Spleen (tissue), 11 donors: ENCODE measurements at regions not wholly inside any gene's neighbourhood (a gene's known extent, or its start where the extent isn't known, plus 50 kb on each side); places are given as distances from the start of the nearest gene placed in this dataset.

Experiments
- DNase-seq: peaks from one replicate; pipeline ENCODE4 v3.0.0-alpha.2; 2020
- H3K27ac ChIP-seq, 8 donors: fragments of 200-600 bp; sonication (generic) in 7 of 8; 1 replicate in 4 of 8; 2 replicates in 4 of 8; pipeline versions ENCODE4 v1.5.0 to v1.8.0; 2016 to 2021; ENCODE audit warnings: inconsistent platforms in 4 of 8, mild to moderate bottlenecking in 4 of 8, moderate library complexity in 1 of 8
- H3K27me3 ChIP-seq, 7 donors: fragments of 200-600 bp; sonication (generic) in 6 of 7; replicated peaks in 1 of 7; 1 replicate in 4 of 7; 2 replicates in 3 of 7; pipeline versions ENCODE4 v1.5.0 to v1.8.0; 2016 to 2021; ENCODE audit warnings: inconsistent platforms in 3 of 7, mild to moderate bottlenecking in 1 of 7
- H3K36me3 ChIP-seq, 6 donors: fragments of 200-600 bp; sonication (generic) in 5 of 6; 1 replicate in 4 of 6; 2 replicates in 2 of 6; pipeline versions ENCODE4 v1.5.0 to v1.8.0; 2016 to 2021; ENCODE audit warnings: inconsistent platforms in 2 of 6
- H3K4me1 ChIP-seq, 6 donors: fragments of 200-600 bp; sonication (generic) in 5 of 6; 1 replicate in 3 of 6; 2 replicates in 3 of 6; pipeline versions ENCODE4 v1.5.0 to v1.8.0; 2016 to 2021; ENCODE audit warnings: inconsistent platforms in 3 of 6
- H3K4me3 ChIP-seq, 8 donors: fragments of 200-600 bp; sonication (generic) in 7 of 8; 1 replicate in 4 of 8; 2 replicates in 4 of 8; pipeline versions ENCODE4 v1.5.0 to v1.8.0; 2016 to 2021; ENCODE audit warnings: inconsistent platforms in 4 of 8, mild to moderate bottlenecking in 4 of 8, moderate library complexity in 2 of 8
- H3K9me3 ChIP-seq, 8 donors: fragments of 200-600 bp; sonication (generic) in 7 of 8; 1 replicate in 4 of 8; 2 replicates in 4 of 8; pipeline versions ENCODE4 v1.5.0 to v1.8.0; 2016 to 2021; ENCODE audit warnings: inconsistent platforms in 4 of 8
- POLR2A ChIP-seq, 3 donors: fragments of 450-650 bp; IDR thresholded peaks; one replicate each; pipeline ENCODE4 v1.5.1; 2017; ENCODE audit warnings: antibody characterized with exemption in 3 of 3, mild to moderate bottlenecking in 1 of 3
- POLR2AphosphoS5 ChIP-seq, 3 donors: sonication (generic); formaldehyde crosslinking; IDR thresholded peaks; one replicate each; pipeline ENCODE4 v1.5.1; 2017; ENCODE audit warnings: antibody characterized with exemption in 3 of 3
- WGBS, 5 donors: extraction: QIAGEN DNeasy Blood & Tissue Kit in 3 of 5; methylation state at CpG; one replicate each; pipeline versions ENCODE4 v1.1.5 to v1.1.7; 2013 to 2018; 5-methylcytosine and 5-hydroxymethylcytosine counted together
- intact Hi-C: fragments of 100-400 bp; cut with DNase I; formaldehyde crosslinking; loops from one replicate; pipeline ENCODE4 v1.15.0; 2023; ENCODE audit warnings: low total_unique reads
- TF ChIP-seq, protein P1 (sequence below), 11 experiments: fragments of 200-600 bp in 7 of 11; fragments of 450-650 bp in 4 of 11; sonication (generic) in 4 of 11; IDR thresholded peaks in 8 of 11; conservative IDR thresholded peaks in 3 of 11; 1 replicate in 7 of 11; 2 replicates in 4 of 11; pipeline versions ENCODE4 v1.4.0 to v1.8.0; 2016 to 2021; ENCODE audit warnings: antibody characterized with exemption in 11 of 11, inconsistent platforms in 4 of 11, mild to moderate bottlenecking in 1 of 11
- donor health status: healthy with polysubstance abuse.
- donor health status: DM: no; HTN: no; CAD: no; lungs with moderate emphysema.
- donor health status: DM: no; HTN: no; CAD: no.
- donor health status: Bipolar disorder and iron deficiency.
- donor health status: healthy.
- donor health status: DM: no; HTN: no; CAD: no.
- donor health status: DM: yes; HTN: yes; CAD: no.

DNA sequence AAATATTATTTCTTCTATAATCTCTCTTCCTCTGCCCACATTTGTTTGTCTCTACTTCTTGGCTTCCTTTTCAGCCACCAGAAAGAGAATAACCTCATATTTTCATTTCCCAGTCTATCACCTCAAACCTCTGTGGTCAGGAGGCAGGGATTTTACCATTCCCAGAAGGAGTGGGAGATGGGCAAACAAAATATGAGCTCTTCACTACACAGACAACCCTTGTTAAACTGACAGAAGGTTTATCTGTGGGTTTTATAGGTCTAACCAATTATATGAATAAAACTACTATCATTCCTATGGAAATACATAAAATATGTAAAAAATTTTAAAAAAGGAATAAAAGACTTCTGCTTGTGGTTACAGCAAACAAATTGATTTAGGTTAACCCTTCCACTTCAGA is 160.0 kb upstream of the TRPC6 start:
- H3K27me3 ChIP-seq = no peaks in the 10 kb centered on the region
- no peak overlapping the region for H3K4me3 ChIP-seq
- no peak for TF ChIP-seq POLR2AphosphoS5 (IDR thresholded peaks at IDR 0.05)
- TF ChIP-seq, protein P1, sequence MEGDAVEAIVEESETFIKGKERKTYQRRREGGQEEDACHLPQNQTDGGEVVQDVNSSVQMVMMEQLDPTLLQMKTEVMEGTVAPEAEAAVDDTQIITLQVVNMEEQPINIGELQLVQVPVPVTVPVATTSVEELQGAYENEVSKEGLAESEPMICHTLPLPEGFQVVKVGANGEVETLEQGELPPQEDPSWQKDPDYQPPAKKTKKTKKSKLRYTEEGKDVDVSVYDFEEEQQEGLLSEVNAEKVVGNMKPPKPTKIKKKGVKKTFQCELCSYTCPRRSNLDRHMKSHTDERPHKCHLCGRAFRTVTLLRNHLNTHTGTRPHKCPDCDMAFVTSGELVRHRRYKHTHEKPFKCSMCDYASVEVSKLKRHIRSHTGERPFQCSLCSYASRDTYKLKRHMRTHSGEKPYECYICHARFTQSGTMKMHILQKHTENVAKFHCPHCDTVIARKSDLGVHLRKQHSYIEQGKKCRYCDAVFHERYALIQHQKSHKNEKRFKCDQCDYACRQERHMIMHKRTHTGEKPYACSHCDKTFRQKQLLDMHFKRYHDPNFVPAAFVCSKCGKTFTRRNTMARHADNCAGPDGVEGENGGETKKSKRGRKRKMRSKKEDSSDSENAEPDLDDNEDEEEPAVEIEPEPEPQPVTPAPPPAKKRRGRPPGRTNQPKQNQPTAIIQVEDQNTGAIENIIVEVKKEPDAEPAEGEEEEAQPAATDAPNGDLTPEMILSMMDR (IDR thresholded peaks at IDR 0.05 in 8 of 11, conservative IDR thresholded peaks at IDR 0.05 in 3 of 11) = no peak
- intact Hi-C loops = no loop called here
- no peaks in the 10 kb centered on the region for H3K9me3 ChIP-seq
- no peak overlapping the region for H3K27ac ChIP-seq
- no peaks in the 10 kb centered on the region for H3K4me1 ChIP-seq
- no peaks in the 10 kb centered on the region for H3K36me3 ChIP-seq
- no peak for DNase-seq

DNA sequence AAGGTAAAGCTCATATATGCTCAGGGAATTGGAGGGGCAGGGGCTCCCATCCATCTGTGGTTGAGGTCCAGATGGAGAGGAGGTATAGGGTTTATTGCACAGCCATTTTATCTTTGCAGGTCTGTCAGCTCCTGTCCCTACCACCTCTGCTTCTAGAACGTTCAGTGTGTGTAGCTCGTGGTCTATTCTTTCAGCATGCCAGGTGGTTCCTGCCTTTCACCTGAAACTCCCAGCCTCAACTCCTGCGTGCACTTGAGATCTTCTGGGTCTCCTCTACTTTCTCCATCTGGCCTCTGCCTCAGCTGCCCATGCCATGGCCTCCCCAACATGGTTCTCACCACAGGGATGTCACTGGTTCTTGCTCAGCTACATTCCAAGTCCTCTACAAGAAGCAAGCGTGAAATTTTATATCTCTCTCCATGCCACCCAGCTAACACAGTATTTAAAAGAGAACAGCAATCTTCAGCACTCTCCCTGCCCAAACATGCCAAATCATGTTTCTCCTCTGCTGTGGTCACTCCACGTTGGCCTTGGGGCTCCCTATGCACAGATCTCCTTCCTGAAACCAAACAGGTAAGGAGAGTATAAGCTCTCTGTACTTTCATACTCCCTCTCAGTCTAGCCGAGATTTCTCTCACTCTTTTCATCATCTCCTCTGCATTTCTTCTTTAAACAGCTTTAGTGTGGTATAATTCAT is 157.8 kb upstream of the TRPC6 start:
- H3K36me3 ChIP-seq = no peaks in the 10 kb centered on the region
- TF ChIP-seq, protein P1 (IDR thresholded peaks at IDR 0.05 in 8 of 11, conservative IDR thresholded peaks at IDR 0.05 in 3 of 11) = no peak
- TF ChIP-seq POLR2AphosphoS5 (IDR thresholded peaks at IDR 0.05) = no peak
- H3K9me3 ChIP-seq = no peaks in the 10 kb centered on the region
- no peak for DNase-seq
- no peaks in the 10 kb centered on the region for H3K4me1 ChIP-seq
- intact Hi-C loops = no loop called here
- no peak overlapping the region for H3K4me3 ChIP-seq
- 69 to 85% (median 75%) methylated on average over 6 of the region's 6 CpGs for WGBS, 5 donors
- no peaks in the 10 kb centered on the region for H3K27me3 ChIP-seq
- no peak overlapping the region for H3K27ac ChIP-seq

DNA sequence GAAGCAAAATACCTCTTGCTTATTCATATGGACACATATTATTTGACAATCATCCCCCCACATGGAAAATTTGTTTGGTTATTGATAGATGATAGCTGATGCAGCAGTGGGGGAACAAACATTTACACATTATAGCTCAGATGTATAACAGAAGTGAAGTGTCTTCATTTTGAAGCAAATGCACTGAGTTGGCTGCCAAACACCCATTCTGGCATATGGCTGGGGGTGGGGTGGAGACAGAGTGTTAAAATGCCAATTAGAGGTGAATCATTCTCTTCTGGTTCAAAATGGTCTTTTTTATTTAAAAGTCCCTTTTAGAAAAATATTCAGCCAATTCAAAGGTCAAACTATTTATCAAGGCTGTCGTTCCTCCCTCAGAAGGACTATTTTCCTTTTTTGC is 157.3 kb upstream of the TRPC6 start:
- no peaks in the 10 kb centered on the region for H3K9me3 ChIP-seq
- H3K4me1 ChIP-seq = no peaks in the 10 kb centered on the region
- intact Hi-C loops = no loop called here
- no peaks in the 10 kb centered on the region for H3K36me3 ChIP-seq
- H3K27ac ChIP-seq = no peak overlapping the region
- H3K4me3 ChIP-seq = no peak overlapping the region
- WGBS, 5 donors = 48 to 68% (median 59%) methylated on average over 1 of the region's 1 CpG
- no peak for TF ChIP-seq POLR2AphosphoS5 (IDR thresholded peaks at IDR 0.05)
- TF ChIP-seq, protein P1 (IDR thresholded peaks at IDR 0.05 in 8 of 11, conservative IDR thresholded peaks at IDR 0.05 in 3 of 11) = no peak
- TF ChIP-seq POLR2A (IDR thresholded peaks at IDR 0.05) = no peak
- no peak for DNase-seq
- H3K27me3 ChIP-seq = no peaks in the 10 kb centered on the region

DNA sequence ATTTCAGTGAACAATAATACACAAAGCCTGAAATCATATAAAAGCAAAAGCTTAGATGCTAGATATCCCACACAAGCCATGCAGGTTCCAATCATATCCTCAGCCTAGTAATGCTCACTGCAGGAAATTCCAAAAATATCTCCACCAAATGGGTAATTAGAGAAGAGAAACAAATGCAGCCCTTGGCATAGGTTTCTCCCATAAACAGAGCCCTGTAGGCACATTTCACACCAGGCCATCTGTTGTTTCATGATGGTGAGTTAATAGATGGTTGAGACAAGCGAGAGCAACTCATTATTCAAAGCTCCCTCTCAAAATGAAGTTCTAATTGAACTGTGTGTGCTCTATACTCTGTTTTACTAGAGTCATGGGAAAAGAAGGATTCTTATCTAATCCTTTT is 154.6 kb upstream of the TRPC6 start:
- no peak for DNase-seq
- no peak overlapping the region for H3K4me3 ChIP-seq
- TF ChIP-seq POLR2A (IDR thresholded peaks at IDR 0.05) = no peak
- TF ChIP-seq POLR2AphosphoS5 (IDR thresholded peaks at IDR 0.05) = no peak
- TF ChIP-seq, protein P1 (IDR thresholded peaks at IDR 0.05 in 8 of 11, conservative IDR thresholded peaks at IDR 0.05 in 3 of 11) = no peak
- no peaks in the 10 kb centered on the region for H3K27me3 ChIP-seq
- 43 to 72% (median 53%) methylated on average over 1 of the region's 1 CpG for WGBS, 5 donors
- no peaks in the 10 kb centered on the region for H3K9me3 ChIP-seq
- intact Hi-C loops = no loop called here
- H3K27ac ChIP-seq = no peak overlapping the region
- H3K4me1 ChIP-seq = no peaks in the 10 kb centered on the region
- no peaks in the 10 kb centered on the region for H3K36me3 ChIP-seq
